HT-29 (cell line): ENCODE measurements at regions not wholly inside any gene's neighbourhood (a gene's known extent, or its start where the extent isn't known, plus 50 kb on each side); places are given as distances from the start of the nearest gene placed in this dataset.
"Not testable (repeated sequence)": the region's sequence is repeated elsewhere in the genome, so short reads cannot be mapped to it uniquely, and the experiment has no call there.

ENCODE experiments used
- DNase-seq: peaks from one replicate; pipeline ENCODE4 v3.0.0-alpha.2; 2015; ENCODE audit warnings: low spot score

GRCh38 chr6:121867095-121867494, 431.6 kb downstream of the GJA1 start:
- no peak for DNase-seq

- no peak for DNase-seq
Measured at GRCh38 chr6:121868206-121868605, 432.8 kb downstream of the GJA1 start.

DNA sequence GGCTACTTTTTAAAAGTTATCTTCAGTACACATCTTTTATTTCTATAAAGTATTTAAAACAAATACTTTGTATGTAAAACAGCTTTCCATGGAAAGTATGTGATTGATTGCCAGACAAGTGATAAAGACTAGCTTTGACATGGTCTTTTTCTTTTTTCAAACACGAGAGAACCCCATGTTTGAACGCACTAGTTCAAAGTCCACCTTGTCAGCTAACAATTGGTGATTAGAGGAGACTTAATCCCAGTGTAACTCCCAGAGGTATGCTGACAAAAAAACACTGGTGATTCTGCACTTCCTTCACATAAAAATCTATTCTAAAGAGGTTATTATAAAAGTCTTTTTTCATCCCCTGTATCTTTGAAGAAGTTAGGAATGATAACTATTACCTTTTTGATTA, 438.1 kb downstream of the GJA1 start:
- no peak for DNase-seq

DNA sequence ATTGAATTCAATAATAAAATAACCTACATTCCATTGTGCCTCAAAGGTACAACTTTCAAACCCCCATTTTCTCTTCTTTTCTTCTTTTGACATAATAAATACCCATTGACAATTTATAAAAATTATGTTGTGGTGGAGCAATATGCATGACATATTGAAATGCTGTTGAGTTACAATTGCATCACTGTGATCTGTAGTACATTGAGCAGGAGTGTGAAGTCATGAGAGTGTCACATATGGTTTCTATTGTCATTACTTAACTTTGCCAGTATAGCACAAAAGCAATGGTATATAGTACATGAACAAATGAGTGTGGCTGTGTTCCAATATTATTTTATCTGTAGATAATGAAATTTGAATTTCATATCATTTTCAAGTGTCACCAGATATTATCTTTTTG, 441.3 kb downstream of the GJA1 start:
- no peak for DNase-seq

DNA sequence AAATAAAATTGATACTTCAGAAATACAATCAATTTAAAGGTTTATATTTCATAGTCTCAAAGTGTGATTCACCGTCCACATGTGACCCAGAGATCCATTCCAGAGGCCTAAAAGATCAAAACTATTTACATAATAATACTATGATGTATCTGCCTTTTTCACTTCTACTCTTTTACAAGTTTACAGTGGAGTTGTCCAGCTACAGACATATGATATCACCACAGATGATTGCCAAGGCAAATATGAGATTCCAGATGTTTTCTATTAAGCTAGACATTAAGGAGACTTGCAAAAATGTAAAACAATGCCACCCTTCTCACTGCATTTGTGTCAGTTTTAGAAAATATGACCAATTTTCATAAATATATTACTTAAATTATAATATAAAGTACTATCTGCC, 443.7 kb downstream of the GJA1 start:
- DNase-seq: no peak

- DNase-seq: no peak
Measured at GRCh38 chr6:121880831-121881230, 445.4 kb downstream of the GJA1 start.

DNA sequence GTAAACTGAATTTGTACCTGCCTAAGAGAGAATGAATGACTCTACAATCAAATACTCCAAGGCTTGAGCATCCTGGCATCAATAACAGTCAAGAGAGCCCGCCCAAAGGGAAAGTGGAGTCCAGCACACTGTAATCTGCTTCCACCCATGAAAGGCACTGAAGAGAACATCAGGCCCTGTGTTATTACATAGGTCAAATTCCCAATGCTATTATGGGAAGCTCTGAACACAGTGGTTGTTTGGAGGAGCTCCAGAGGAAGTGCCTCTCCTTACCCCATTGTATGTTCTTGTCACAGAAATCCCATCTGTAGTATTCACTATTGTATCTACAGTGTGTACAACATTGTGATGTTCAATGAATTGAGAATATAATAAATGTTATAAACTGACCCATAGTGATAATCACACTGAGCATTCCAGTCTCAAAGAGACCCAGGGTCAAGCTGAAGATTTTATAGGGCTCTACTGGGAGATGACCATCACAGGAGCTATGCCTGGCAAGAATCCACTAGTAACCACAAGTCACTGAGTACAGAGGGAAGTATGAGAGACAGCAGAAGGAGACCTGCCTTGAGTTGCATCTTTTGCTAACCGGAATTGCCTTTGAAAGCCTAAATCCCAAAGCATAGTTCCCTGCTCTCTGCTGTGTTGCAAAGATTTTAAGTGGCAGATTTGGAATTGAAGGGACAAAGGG, 446.7 kb downstream of the GJA1 start:
- no peak for DNase-seq

GRCh38 chr6:121884091-121884490, 448.6 kb downstream of the GJA1 start:
- no peak for DNase-seq

DNA sequence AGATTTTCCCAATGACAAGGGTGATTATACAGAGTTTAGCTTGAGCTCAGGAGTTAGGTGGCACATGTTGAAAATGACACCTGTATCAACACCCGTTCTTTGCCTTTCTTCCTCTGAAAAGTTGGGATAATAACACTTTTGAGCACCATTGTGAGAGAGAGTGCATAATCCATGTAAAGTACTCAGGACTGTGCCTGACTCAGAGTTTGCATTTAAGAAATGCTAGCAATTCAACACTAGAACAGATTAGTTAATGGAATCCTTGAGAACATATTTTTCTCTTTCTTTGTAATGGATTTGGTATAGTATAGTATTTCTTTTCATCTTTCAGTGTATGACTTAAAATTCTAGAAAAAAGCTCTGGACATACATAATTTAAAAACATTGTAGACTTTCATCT, 449.2 kb downstream of the GJA1 start:
- DNase-seq: no peak

DNA sequence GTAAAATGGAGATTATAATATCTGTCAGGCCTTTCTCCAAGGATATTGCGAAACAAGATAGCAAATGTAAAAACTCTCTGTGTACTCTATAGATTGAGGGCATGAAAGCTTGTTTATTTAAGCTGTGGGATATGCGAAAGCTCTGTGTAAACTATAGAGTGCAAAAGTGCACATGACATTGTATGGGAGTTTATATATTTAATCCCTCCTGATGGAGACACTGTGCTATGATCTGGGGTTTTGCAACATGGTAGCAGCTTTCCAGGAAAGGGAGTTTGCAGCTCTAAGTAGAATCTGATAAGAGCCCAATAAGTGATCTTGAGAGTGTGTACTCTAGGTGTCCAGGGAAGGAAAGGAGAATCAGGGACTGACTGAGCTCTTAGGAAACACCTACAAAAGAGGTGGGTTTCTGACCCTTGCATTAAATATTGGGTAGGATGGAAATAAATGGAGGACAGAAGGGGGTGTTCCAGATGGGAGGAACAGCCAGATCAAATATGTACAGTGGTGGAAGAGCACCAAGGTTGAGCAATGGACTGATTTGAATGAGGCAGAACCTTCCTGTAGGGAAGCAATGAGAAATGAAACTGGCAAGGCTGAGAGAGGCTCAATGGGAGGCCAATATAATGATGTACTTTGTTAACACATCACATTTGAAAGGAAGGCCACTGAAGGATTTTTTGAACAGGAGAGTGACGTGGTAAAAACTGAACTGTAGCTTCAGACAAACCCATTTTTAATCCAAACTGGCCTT, 450.1 kb downstream of the GJA1 start:
- DNase-seq: no peak

- DNase-seq: no peak
Measured at GRCh38 chr6:121886223-121886830, 450.9 kb downstream of the GJA1 start.

DNA sequence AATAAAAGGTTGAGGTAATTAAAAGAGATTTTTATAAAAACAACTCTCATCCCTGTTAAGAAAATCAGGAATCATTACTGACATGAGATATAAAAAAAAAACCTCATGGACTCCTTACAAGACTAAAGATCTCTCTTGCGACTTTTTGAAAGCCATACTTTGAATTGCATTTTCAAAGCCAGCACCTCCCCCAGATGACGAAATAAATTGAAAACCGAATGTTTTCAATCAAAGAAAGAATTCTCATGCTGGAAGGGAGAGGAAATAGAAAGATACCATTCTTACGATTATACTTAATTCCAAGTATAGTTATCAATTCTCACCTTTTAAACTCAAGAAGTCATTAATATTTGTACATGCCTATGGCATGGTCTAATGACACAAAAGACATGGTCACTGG, 452.3 kb downstream of the GJA1 start:
- no peak for DNase-seq

DNA sequence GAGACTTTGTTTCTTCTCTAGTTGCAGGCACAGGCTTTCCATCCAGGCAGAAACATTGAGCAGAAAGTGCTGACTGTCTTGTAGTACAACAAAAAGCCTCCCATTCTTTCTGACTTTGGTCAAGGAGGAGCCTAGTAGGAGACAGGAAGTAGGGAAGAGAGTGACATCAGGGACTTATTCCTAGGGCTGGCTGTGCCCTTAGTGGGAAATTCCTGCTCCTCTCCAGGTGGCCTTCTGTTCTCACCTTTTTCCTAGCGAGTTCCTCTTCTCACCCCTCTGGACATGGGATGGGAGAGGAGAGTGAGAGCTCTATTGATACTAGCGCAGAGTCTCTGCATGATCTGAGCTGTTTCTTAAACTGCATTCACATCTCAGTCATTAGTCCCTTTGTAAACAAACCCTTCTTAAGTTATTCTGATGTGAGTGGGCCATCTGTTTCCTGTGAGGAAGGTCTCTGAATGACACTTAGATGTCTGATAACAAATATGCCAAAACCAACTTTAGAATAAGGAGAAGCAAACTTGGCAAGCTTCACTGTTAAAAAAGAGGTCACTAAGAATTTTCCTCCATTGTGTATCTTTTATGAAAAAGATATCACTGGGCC, 455.0 kb downstream of the GJA1 start:
- DNase-seq: no peak

DNA sequence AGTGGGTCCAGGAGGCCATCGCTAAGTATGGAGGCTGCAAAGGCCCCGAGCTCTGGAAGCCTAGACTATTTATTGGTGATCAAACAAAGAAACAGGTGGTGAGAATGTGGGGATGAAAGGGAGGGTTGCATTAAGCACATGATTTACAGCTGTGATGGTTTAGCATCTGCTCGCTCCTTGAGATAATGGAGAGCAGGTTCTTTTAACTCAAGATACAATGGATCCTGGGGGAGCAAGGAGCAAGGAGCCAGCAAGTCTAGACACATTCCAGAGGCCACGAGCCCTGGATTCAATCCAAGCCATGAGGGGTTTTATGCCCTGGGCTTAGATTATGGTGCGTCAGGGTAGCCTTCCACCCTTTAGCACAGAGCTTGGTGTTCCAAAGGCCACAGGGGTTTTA, 460.3 kb downstream of the GJA1 start:
- not testable (repeated sequence) for DNase-seq

DNA sequence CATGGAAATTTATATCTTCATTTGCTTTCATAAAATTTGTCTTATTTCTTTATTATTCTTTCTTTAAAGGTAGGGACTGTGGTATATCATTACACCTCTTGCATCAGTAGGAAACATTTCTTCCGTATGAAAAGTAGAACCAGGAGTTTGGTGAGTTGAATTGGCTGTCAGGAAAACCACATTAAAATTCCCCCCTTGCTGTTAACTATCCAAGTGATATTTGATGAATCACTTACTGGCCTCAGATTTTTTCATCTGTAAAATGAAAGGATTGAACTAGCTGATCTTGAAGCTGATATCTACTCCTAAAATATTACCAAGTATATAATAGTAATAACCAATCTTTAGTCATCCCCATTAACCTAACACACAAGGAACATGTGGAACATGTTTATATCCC, 460.9 kb downstream of the GJA1 start:
- DNase-seq: no peak

DNA sequence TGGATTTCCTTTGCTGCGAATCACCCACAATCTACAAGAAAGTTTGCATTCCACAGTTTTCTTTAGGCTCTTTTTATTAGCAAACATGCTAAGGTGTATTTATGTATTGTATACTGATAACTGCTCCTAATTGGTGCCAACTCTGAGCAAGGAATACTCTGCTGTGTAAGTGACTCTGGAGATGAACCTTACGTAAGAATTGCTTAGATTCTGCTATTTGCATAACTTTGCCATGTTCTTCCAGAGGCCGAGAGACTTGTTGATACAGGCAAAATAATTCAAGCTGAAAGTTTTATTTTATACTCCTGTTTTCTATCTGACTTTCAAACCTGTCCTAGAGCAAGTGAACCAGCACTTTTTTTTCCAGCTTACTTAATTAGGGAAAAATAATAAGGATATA, 461.3 kb downstream of the GJA1 start:
- no peak for DNase-seq

DNA sequence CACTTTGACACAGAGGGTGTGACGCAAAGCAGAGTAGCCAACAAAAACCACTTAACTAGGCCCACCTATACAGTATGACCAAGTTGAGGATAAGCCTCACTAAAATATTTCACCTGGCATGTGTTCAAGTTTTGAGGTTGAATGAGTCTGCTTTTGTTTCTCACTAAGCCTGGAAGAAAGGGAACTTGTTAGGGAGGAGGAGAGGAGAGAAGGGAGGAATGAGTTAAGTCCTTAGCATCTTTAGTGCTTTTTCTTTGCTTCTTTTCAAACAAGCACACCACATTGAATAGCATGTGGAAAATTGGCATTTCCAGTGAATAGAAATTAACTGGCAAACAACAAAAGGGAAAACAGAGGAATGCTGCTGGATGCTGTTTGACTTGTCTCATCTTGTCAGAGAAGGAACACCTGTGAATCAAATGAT, 461.9 kb downstream of the GJA1 start:
- no peak for DNase-seq

GRCh38 chr6:121901432-121901831, 466.0 kb downstream of the GJA1 start:
- DNase-seq: no peak

- no peak for DNase-seq
Measured at GRCh38 chr6:121904559-121904958, 469.1 kb downstream of the GJA1 start.

DNA sequence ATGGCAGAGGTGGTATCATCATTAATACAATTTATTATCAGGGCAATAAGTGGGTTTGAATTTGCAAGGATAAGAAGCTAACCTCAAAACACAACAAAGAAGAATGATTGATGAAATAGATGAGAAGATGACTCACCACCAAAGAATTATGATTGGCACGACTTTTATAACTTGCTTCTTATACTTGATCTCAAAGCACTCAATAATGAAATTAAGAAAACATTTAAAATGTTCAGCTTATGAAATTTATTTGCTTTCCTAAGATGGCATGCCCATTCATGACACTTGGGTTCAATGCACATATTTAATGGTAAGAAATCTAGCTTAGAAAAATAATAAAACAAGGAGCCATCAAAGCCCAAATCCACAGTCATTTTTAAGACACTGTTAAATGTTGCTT, 477.5 kb downstream of the GJA1 start:
- DNase-seq: no peak

GRCh38 chr6:121917263-121917829, 481.9 kb downstream of the GJA1 start:
- no peak for DNase-seq
